SU-DHL-6 (cell line): ENCODE measurements at regions not wholly inside any gene's neighbourhood (a gene's known extent, or its start where the extent isn't known, plus 50 kb on each side); places are given as distances from the start of the nearest gene placed in this dataset.

ENCODE experiments used
- H2AFZ ChIP-seq: fragments of 200-600 bp; sonication (generic); 2 replicates; pipeline ENCODE4 v1.6.1; 2014; ENCODE audit warnings: low read depth, mild to moderate bottlenecking, moderate library complexity, mixed read lengths, antibody characterized with exemption, low read length; ENCODE audit not compliant: severe bottlenecking
- H3F3A ChIP-seq: fragments of 200-600 bp; shearing (Covaris generic); 2 replicates; pipeline ENCODE4 v1.6.0; 2016; ENCODE audit warnings: antibody characterized with exemption, mild to moderate bottlenecking; ENCODE audit not compliant: insufficient read depth
- H3K27ac ChIP-seq: fragments of 200-600 bp; sonication (generic); 2 replicates; pipeline ENCODE4 v1.5.1; 2016; ENCODE audit warnings: low read depth, mild to moderate bottlenecking, low read length, moderate library complexity, mixed read lengths
- H3K27me3 ChIP-seq: fragments of 200-600 bp; sonication (generic), shearing (Covaris generic); 2 replicates; pipeline ENCODE4 v1.6.0; 2014; ENCODE audit warnings: mild to moderate bottlenecking, low read length
- H3K36me3 ChIP-seq: fragments of 200-600 bp; sonication (generic); 2 replicates; pipeline ENCODE4 v1.6.1; 2014; ENCODE audit warnings: mild to moderate bottlenecking, low read length, mixed read lengths
- H3K4me2 ChIP-seq: fragments of 300-600, 200-600 bp; shearing (Covaris generic), sonication (generic); 2 replicates; pipeline ENCODE4 v1.6.0; 2014; ENCODE audit warnings: low read length, low read depth, mild to moderate bottlenecking; ENCODE audit not compliant: poor library complexity, severe bottlenecking
- H3K4me3 ChIP-seq: fragments of 200-600 bp; sonication (generic); 2 replicates; pipeline ENCODE4 v1.5.1; 2014; ENCODE audit warnings: antibody characterized with exemption, low read length, mild to moderate bottlenecking, mixed read lengths; ENCODE audit not compliant: insufficient read depth, poor library complexity, severe bottlenecking
- H3K79me2 ChIP-seq: fragments of 200-600 bp; sonication (generic); 2 replicates; pipeline ENCODE4 v1.6.1; 2014; ENCODE audit warnings: mild to moderate bottlenecking, low read length, moderate library complexity; ENCODE audit not compliant: insufficient read depth
- H3K9ac ChIP-seq: fragments of 200-600 bp; sonication (generic); 2 replicates; pipeline ENCODE4 v1.7.0; 2014; ENCODE audit warnings: mild to moderate bottlenecking, low read length
- H3K9me2 ChIP-seq: fragments of 200-600 bp; sonication (generic); replicated peaks from 2 replicates; pipeline ENCODE4 v1.6.1; 2014; ENCODE audit warnings: low read length; ENCODE audit not compliant: insufficient read depth
- H3K9me3 ChIP-seq: fragments of 200-600 bp; sonication (generic); 2 replicates; pipeline ENCODE4 v1.6.1; 2014; ENCODE audit warnings: low read length, mixed read lengths; ENCODE audit not compliant: insufficient read depth
- H4K20me1 ChIP-seq: fragments of 200-600 bp; sonication (generic); 2 replicates; pipeline ENCODE4 v1.6.1; 2014; ENCODE audit warnings: low read depth, mild to moderate bottlenecking, antibody characterized with exemption, low read length, moderate library complexity, mixed read lengths
- CTCF ChIP-seq: fragments of 200-600 bp; sonication (generic); IDR thresholded peaks from one replicate; pipeline ENCODE4 v1.5.1; 2017; ENCODE audit warnings: antibody characterized with exemption, mild to moderate bottlenecking, low read length, moderate library complexity; ENCODE audit not compliant: insufficient read depth, poor library complexity, severe bottlenecking
- EZH2phosphoT487 ChIP-seq: fragments of 200-600 bp; sonication (generic), shearing (Covaris generic); conservative IDR thresholded peaks from 2 replicates; pipeline ENCODE4 v1.6.1; 2018; ENCODE audit warnings: mild to moderate bottlenecking, antibody characterized with exemption, low read length, moderate library complexity, mixed read lengths

DNA sequence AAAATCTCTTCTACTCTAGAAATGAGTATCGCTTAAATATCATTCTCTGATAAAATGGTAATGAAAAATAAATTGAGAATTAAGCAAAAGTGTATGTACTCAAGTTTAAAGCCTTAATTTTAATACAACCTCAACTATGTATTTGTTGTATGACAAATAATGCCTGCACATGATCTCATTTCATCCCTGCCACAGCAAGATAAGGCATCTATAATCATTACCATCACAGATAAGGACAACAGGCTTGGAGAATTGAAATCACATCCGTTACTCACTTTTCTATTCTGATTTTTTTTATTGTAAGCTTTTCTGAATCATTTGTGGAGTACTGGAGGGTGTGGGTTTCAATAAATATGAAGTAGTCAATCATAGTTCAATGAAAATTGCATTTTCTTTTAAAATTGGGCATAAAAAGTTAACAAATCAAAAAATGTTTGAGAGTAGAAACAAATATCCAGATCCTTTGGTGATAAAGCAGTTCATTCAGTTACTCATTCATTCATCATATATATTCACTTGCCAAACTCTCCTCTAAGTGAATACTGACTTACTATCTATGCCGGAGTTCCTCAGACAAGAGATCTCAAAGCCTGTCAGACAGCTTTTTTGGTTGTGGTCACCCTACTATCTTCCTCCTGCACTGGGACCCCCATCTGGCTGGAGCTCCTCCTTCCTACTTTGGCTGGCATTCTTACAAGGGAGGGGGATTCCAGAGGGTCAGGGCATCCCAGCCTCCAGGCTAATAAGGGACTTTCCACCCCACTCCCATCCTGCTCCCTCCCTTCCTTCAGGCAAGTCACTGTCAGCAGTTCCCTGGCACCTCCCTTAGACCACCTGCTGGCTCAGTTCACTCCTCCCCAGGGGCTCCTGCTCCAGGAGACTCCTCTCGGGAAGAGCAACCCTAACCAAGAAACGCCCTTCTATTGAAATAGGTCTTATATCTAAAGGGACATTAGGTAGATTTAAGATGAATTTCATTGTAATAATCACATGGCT is 118.6 kb downstream of the OGFRL1 start:
- no peaks in the 10 kb centered on the region for H3K79me2 ChIP-seq
- H3K36me3 ChIP-seq: no peaks in the 10 kb centered on the region
- H4K20me1 ChIP-seq: no peaks in the 10 kb centered on the region
- no peak overlapping the region for H2AFZ ChIP-seq
- no peaks in the 10 kb centered on the region for H3K9me3 ChIP-seq
- TF ChIP-seq CTCF (no peak), EZH2phosphoT487 (no peak)
- H3K9ac ChIP-seq: no peak overlapping the region
- no peaks in the 10 kb centered on the region for H3F3A ChIP-seq
- H3K27me3 ChIP-seq: no peaks in the 10 kb centered on the region
- no peak overlapping the region for H3K4me2 ChIP-seq
- H3K4me3 ChIP-seq: no peak overlapping the region
- H3K9me2 ChIP-seq: no peaks in the 10 kb centered on the region
- no peak overlapping the region for H3K27ac ChIP-seq

- no peaks in the 10 kb centered on the region for H3K27me3 ChIP-seq
- no peaks in the 10 kb centered on the region for H4K20me1 ChIP-seq
- no peak overlapping the region for H3K4me2 ChIP-seq
- no peak overlapping the region for H3K9ac ChIP-seq
- H3K36me3 ChIP-seq: no peaks in the 10 kb centered on the region
- no peaks in the 10 kb centered on the region for H3K79me2 ChIP-seq
- no peaks in the 10 kb centered on the region for H3K9me3 ChIP-seq
- H3K27ac ChIP-seq: no peak overlapping the region
- H3K9me2 ChIP-seq: no peaks in the 10 kb centered on the region
- no peak overlapping the region for H3K4me3 ChIP-seq
- no peak overlapping the region for H2AFZ ChIP-seq
- H3F3A ChIP-seq: no peaks in the 10 kb centered on the region
- TF ChIP-seq CTCF: no peak
- no peak for TF ChIP-seq EZH2phosphoT487
Measured at GRCh38 chr6:71408787-71409723, 120.4 kb downstream of the OGFRL1 start.

GRCh38 chr6:71410164-71410566 is 121.6 kb downstream of the OGFRL1 start:
- H3K9me2 ChIP-seq: no peaks in the 10 kb centered on the region
- no peaks in the 10 kb centered on the region for H3K36me3 ChIP-seq
- no peak overlapping the region for H2AFZ ChIP-seq
- H3K79me2 ChIP-seq: no peaks in the 10 kb centered on the region
- H3K4me3 ChIP-seq: no peak overlapping the region
- no peak overlapping the region for H3K9ac ChIP-seq
- H3K4me2 ChIP-seq: no peak overlapping the region
- H4K20me1 ChIP-seq: no peaks in the 10 kb centered on the region
- H3K27me3 ChIP-seq: no peaks in the 10 kb centered on the region
- H3F3A ChIP-seq: no peaks in the 10 kb centered on the region
- no peaks in the 10 kb centered on the region for H3K9me3 ChIP-seq
- H3K27ac ChIP-seq: no peak overlapping the region
- TF ChIP-seq EZH2phosphoT487: no peak
- TF ChIP-seq CTCF: no peak
